CD4-positive, alpha-beta memory T cell (primary cell): ENCODE measurements at regions not wholly inside any gene's neighbourhood (a gene's known extent, or its start where the extent isn't known, plus 50 kb on each side); places are given as distances from the start of the nearest gene placed in this dataset.

Experiments used
- CTCF ChIA-PET: fragments of 350-600 bp; sonication (Branson Sonifier 250); formaldehyde crosslinking; loops from one replicate; lab custom pipeline; 2021; ENCODE audit warnings: inconsistent platforms; ENCODE audit not compliant: partially characterized antibody; lab: Charles Lee
- POLR2A ChIA-PET: fragments of 350-600 bp; sonication (Branson Sonifier 250); formaldehyde crosslinking; loops from one replicate; lab custom pipeline; 2021; ENCODE audit not compliant: partially characterized antibody; lab: Charles Lee
- DNase-seq, 5 donors: peaks; one replicate each; pipeline versions ENCODE4 v3.0.0 to v3.0.0-alpha.2; 2020 to 2022; ENCODE audit warnings: mixed read lengths in 1 of 5
- H3K27ac ChIP-seq: one replicate; pipeline ENCODE4 v1.7.0; 2013; ENCODE audit warnings: low read depth, low read length
- H3K27me3 ChIP-seq: 2 replicates; pipeline ENCODE4 v1.7.0; 2013; ENCODE audit warnings: mild to moderate bottlenecking, low read length, moderate library complexity; ENCODE audit not compliant: insufficient read depth
- H3K36me3 ChIP-seq: 2 replicates; pipeline ENCODE4 v1.7.0; 2013; ENCODE audit warnings: mild to moderate bottlenecking, low read length, moderate library complexity; ENCODE audit not compliant: insufficient read depth
- H3K4me1 ChIP-seq: 2 replicates; pipeline ENCODE4 v1.7.0; 2013; ENCODE audit warnings: mild to moderate bottlenecking, low read length, moderate library complexity; ENCODE audit not compliant: insufficient read depth
- H3K4me3 ChIP-seq, 2 donors: one replicate each; pipeline ENCODE4 v1.7.0; 2013; ENCODE audit warnings: low read length in 2 of 2, mild to moderate bottlenecking in 1 of 2
- H3K9me3 ChIP-seq, 2 donors: one replicate each; pipeline ENCODE4 v1.7.0; 2013; ENCODE audit warnings: low read length in 2 of 2, control low read depth in 1 of 2; ENCODE audit not compliant: control insufficient read depth in 1 of 2
- H3K27ac Mint-ChIP-seq, 7 donors: one replicate each; pipeline ENCODE4 v1.8.0; 2020 to 2021; ENCODE audit warnings: mixed read lengths in 7 of 7, mild to moderate bottlenecking in 6 of 7, inconsistent platforms in 3 of 7, moderate library complexity in 3 of 7
- H3K27me3 Mint-ChIP-seq, 2 donors: one replicate each; pipeline ENCODE4 v1.8.0; 2020 to 2021; ENCODE audit warnings: mixed read lengths in 2 of 2
- H3K36me3 Mint-ChIP-seq, 2 donors: one replicate each; pipeline ENCODE4 v1.8.0; 2020 to 2021; ENCODE audit warnings: mixed read lengths in 2 of 2, inconsistent platforms in 1 of 2, mild to moderate bottlenecking in 1 of 2
- H3K4me1 Mint-ChIP-seq, 4 donors: one replicate each; pipeline ENCODE4 v1.8.0; 2020 to 2021; ENCODE audit warnings: mixed read lengths in 4 of 4, mild to moderate bottlenecking in 1 of 4
- H3K4me3 Mint-ChIP-seq, 8 donors: one replicate each; pipeline ENCODE4 v1.8.0; 2020 to 2021; ENCODE audit warnings: mixed read lengths in 8 of 8, mild to moderate bottlenecking in 7 of 8, moderate library complexity in 6 of 8, inconsistent platforms in 3 of 8
- H3K9me3 Mint-ChIP-seq, 8 donors: one replicate each; pipeline ENCODE4 v1.8.0; 2020 to 2021; ENCODE audit warnings: mixed read lengths in 8 of 8, mild to moderate bottlenecking in 5 of 8, inconsistent platforms in 3 of 8, moderate library complexity in 1 of 8
- intact Hi-C: fragments of 100-400 bp; cut with micrococcal nuclease; formaldehyde crosslinking; loops from one replicate; pipeline ENCODE4 v1.15.1; 2023

DNA sequence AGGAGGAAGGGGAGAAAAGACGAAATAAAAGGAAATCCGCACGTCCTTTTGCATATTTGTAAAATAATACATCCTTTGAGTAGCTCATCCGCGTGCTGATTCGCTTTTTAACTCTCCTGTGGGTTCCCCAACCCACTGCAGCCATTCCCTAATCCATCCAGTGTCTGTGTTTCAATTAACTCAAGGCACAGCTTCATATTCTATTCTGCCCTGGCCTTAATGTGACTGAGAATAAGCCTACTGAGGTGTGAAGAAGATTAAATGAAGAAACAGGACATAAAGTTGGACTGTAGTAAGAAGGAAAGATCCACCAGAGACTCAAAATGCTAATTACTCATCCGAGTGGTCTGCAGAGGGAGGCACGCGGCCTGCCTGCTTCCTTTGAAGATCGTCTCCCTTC lies 161.4 kb upstream of the SH3BP4 start:
- DNase-seq = no peak
- no peaks in the 10 kb centered on the region for H3K4me1 ChIP-seq
- H3K36me3 Mint-ChIP-seq = no peaks in the 10 kb centered on the region
- H3K36me3 ChIP-seq = no peaks in the 10 kb centered on the region
- H3K9me3 Mint-ChIP-seq = peaks cover 0 to 9% (median 2%) of the 10 kb centered on the region in 8 donors
- H3K27me3 Mint-ChIP-seq = peaks cover 4 to 15% of the 10 kb centered on the region in 2 donors
- ChIA-PET CTCF (no interaction called here), POLR2A (no interaction called here)
- H3K9me3 ChIP-seq = no peaks in the 10 kb centered on the region
- no peak overlapping the region for H3K4me3 ChIP-seq
- no peak overlapping the region for H3K4me3 Mint-ChIP-seq
- no peaks in the 10 kb centered on the region for H3K4me1 Mint-ChIP-seq
- H3K27ac ChIP-seq = no peak overlapping the region
- H3K27ac Mint-ChIP-seq = no peak overlapping the region
- no peaks in the 10 kb centered on the region for H3K27me3 ChIP-seq
- intact Hi-C loops = no loop called here

DNA sequence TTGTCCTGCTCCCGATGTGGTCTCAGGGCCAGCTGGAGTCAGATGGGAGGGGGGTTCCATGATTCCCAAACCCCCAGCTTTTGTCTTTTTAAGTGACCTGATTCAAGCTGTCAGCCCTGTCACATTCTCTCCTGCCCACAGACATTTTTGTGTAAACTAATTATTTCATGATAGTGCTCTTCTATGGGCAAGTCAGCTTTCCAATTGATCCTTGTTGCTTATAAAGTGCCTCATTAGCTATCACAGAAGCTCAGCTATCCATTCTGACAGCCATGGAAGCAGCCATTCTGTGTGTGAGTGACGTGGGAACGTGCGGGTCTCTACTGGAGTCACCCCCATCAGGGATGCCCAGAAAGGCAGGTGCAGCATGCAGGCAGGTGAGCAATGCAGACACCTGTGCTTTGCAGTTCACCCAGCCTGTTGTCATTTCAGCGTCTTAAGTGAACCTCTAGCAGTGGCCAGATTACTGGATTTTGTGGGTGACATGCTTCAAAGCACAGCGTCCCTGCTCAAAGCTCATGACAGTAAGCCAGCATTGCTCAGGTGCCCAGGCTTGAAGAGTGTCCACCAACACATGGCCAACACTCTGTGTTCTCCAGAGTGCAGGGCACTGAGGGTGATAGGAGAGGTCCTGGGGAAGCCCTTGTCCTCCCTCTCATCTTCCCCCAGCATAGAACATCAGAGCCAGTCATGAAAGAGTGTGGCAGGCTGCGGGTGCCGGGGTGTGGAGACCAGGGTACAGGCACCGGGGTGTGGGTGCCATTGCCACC lies 162.1 kb upstream of the SH3BP4 start:
- ChIA-PET CTCF (no interaction called here), POLR2A (no interaction called here)
- Mint-ChIP-seq H3K27me3 (peaks cover 4 to 11% of the 10 kb centered on the region in 2 donors), H3K36me3 (no peaks in the 10 kb centered on the region), H3K4me1 (no peaks in the 10 kb centered on the region), H3K27ac (no peak overlapping the region), H3K9me3 (peaks cover 0 to 9% (median 2%) of the 10 kb centered on the region in 8 donors), H3K4me3 (no peak overlapping the region)
- Histone ChIP-seq H3K27me3 (no peaks in the 10 kb centered on the region), H3K4me1 (no peaks in the 10 kb centered on the region), H3K4me3 (no peak overlapping the region), H3K9me3 (no peaks in the 10 kb centered on the region), H3K36me3 (no peaks in the 10 kb centered on the region), H3K27ac (no peak overlapping the region)
- no peak for DNase-seq
- intact Hi-C loops = no loop called here

DNA sequence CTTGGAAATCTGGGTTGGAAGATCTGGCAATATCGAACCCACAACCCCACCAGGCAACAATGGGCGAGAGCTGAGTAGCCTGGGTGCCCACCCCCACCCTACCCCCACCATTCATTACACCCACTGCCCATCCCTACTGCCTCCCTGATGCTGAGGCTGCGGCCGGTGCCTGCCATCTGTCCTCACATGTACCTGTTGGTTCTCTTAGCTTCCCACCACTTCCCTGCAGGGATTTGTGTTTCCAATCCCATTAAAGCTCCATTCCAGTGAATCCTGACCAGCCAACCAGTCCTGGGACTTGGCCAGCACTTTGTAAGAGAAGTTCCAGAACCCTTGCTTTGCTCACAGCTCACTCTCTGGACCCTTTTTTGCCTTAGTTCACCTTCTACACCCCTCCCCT lies 163.0 kb upstream of the SH3BP4 start:
- Mint-ChIP-seq H3K27ac (no peak overlapping the region), H3K9me3 (peaks cover 3 to 13% (median 6%) of the 10 kb centered on the region in 8 donors), H3K4me3 (no peak overlapping the region), H3K4me1 (no peaks in the 10 kb centered on the region), H3K36me3 (peaks cover 0 to 2% of the 10 kb centered on the region in 2 donors), H3K27me3 (peaks cover 4 to 14% of the 10 kb centered on the region in 2 donors)
- no peak for DNase-seq
- POLR2A ChIA-PET = interaction anchor here (1.0 kb wide), 1 partner anchor 14 kb away, joined by 3 read pairs; no protein-coding TSS in a partner anchor
- Histone ChIP-seq H3K4me1 (no peaks in the 10 kb centered on the region), H3K27me3 (no peaks in the 10 kb centered on the region), H3K4me3 (no peak overlapping the region), H3K9me3 (no peaks in the 10 kb centered on the region), H3K36me3 (no peaks in the 10 kb centered on the region), H3K27ac (no peak overlapping the region)
- CTCF ChIA-PET = no interaction called here
- intact Hi-C loops = no loop called here

DNA sequence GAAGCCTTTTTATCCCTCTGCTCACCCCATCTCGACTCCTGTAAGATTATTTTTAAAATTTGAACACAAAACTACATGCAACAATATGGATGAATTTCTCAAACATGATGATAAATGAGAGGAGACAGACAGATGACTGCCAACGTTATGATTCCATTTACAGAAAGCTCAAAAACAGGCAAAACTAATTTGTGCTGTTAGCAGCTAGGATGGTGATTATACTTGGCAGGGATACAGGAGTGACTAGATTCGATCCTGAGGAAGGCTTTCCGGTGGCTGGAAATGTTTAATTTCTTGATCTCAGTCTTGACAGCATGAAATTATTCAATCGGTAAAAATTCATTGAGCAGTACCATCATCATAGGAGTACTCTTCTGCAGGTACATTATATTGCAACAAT lies 163.4 kb upstream of the SH3BP4 start:
- no peaks in the 10 kb centered on the region for H3K4me1 ChIP-seq
- no peaks in the 10 kb centered on the region for H3K36me3 ChIP-seq
- peaks cover 7 to 17% (median 10%) of the 10 kb centered on the region in 8 donors for H3K9me3 Mint-ChIP-seq
- peaks cover 4 to 14% of the 10 kb centered on the region in 2 donors for H3K27me3 Mint-ChIP-seq
- H3K9me3 ChIP-seq = no peaks in the 10 kb centered on the region
- POLR2A ChIA-PET = interaction anchor here (1.0 kb wide), 1 partner anchor 14 kb away, joined by 3 read pairs; no protein-coding TSS in a partner anchor
- H3K36me3 Mint-ChIP-seq = peaks cover 0 to 5% of the 10 kb centered on the region in 2 donors
- CTCF ChIA-PET = no interaction called here
- H3K4me3 ChIP-seq = no peak overlapping the region
- no peaks in the 10 kb centered on the region for H3K4me1 Mint-ChIP-seq
- no peak overlapping the region for H3K4me3 Mint-ChIP-seq
- no peaks in the 10 kb centered on the region for H3K27me3 ChIP-seq
- intact Hi-C loops = no loop called here
- H3K27ac ChIP-seq = no peak overlapping the region
- DNase-seq = no peak
- no peak overlapping the region for H3K27ac Mint-ChIP-seq

DNA sequence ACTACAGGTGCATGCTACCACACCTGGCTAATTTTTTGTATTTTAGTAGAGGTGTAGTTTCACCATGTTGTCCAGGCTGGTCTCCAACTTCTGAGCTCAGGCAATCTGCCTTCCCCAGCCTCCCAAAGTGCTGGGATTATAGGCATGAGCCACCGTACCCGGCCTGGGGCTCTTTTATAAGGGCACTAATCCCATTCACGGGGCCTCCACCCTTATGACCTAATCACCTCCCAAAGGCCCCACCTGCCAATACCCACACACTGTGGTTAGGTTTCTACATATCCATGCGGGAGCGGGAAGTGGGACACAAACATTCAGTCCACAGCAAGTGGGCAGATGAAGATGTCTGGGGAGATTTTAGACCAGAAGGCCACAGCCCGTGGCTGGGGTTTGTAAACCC lies 164.7 kb upstream of the SH3BP4 start:
- Mint-ChIP-seq H3K4me3 (no peak overlapping the region), H3K27ac (no peak overlapping the region), H3K4me1 (no peaks in the 10 kb centered on the region), H3K9me3 (peaks cover 14 to 29% (median 22%) of the 10 kb centered on the region in 8 donors), H3K27me3 (peaks cover 5 to 15% of the 10 kb centered on the region in 2 donors), H3K36me3 (peaks cover 3 to 6% of the 10 kb centered on the region in 2 donors)
- intact Hi-C loops = no loop called here
- no peak for DNase-seq
- H3K27ac ChIP-seq = no peak overlapping the region
- POLR2A ChIA-PET = no interaction called here
- H3K4me3 ChIP-seq = no peak overlapping the region
- CTCF ChIA-PET = no interaction called here
- no peaks in the 10 kb centered on the region for H3K27me3 ChIP-seq
- no peaks in the 10 kb centered on the region for H3K9me3 ChIP-seq
- no peaks in the 10 kb centered on the region for H3K4me1 ChIP-seq
- H3K36me3 ChIP-seq = no peaks in the 10 kb centered on the region

DNA sequence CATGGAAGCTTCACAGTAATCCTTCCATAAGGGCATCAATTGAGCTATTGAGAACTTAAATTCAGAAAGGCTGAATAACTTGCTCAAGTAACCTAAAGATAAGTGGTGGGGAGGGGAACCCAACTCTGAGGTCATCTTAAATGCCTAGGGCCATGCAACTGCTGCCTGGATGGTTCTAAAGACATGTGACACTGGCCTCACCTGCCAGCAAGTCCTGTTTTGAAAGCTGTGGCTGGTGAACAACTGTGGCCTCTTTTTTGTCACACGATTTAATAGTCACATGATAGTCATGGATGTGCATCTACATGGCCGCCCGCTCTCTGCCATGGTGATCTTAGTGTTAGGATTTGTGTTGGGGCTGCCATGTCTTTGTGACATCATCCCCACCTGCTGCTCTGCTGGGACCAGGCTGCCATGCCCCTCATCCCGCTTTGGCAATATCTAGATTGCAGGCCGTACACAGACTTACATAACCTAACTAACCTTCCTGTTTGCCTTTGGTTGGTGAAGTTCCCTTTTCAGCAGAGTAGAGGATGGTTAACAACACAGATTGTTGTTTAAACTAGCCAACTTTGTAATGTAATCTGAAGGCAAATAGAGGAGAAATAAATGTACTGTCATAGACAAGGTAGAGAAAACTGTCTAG lies 177.9 kb upstream of the SH3BP4 start:
- peaks cover 11 to 30% of the 10 kb centered on the region in 2 donors for H3K27me3 Mint-ChIP-seq
- no peaks in the 10 kb centered on the region for H3K9me3 ChIP-seq
- H3K27me3 ChIP-seq = no peaks in the 10 kb centered on the region
- H3K4me3 ChIP-seq = no peak overlapping the region
- no peak for DNase-seq
- ChIA-PET CTCF (no interaction called here), POLR2A (no interaction called here)
- no peaks in the 10 kb centered on the region for H3K4me1 ChIP-seq
- H3K4me3 Mint-ChIP-seq = no peak overlapping the region
- H3K27ac Mint-ChIP-seq = no peak overlapping the region
- H3K9me3 Mint-ChIP-seq = peaks cover 0 to 4% (median 0%) of the 10 kb centered on the region in 8 donors
- no peak overlapping the region for H3K27ac ChIP-seq
- H3K36me3 Mint-ChIP-seq = no peaks in the 10 kb centered on the region
- intact Hi-C loops = no loop called here
- no peaks in the 10 kb centered on the region for H3K4me1 Mint-ChIP-seq
- H3K36me3 ChIP-seq = no peaks in the 10 kb centered on the region

DNA sequence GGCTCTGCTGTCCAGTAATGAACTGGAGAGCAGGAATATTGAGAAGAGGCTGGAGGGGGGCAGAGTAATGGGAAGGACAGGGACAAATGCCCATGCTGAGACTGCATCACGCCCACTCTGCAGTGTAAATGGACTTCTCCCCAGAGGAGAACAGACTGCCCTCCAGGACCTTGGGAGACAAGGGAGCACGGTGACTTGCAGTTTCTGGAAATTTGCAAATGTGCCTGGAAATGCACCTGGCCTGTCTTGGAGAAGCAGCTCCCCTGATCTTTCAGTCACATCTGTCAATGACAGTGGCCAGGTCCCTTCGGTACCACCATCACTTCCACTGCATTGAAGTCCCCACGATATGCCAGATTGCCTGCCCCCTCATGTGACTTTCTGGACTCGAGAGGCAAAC lies 178.7 kb upstream of the SH3BP4 start:
- H3K4me3 Mint-ChIP-seq = no peak overlapping the region
- H3K4me3 ChIP-seq = no peak overlapping the region
- no peaks in the 10 kb centered on the region for H3K9me3 ChIP-seq
- H3K27me3 Mint-ChIP-seq = peaks cover 11 to 33% of the 10 kb centered on the region in 2 donors
- H3K4me1 Mint-ChIP-seq = no peaks in the 10 kb centered on the region
- H3K9me3 Mint-ChIP-seq = peaks cover 0 to 2% (median 0%) of the 10 kb centered on the region in 8 donors
- intact Hi-C loops = no loop called here
- no peak for DNase-seq
- H3K4me1 ChIP-seq = no peaks in the 10 kb centered on the region
- no peak overlapping the region for H3K27ac ChIP-seq
- H3K27ac Mint-ChIP-seq = no peak overlapping the region
- no peaks in the 10 kb centered on the region for H3K27me3 ChIP-seq
- CTCF ChIA-PET = no interaction called here
- no peaks in the 10 kb centered on the region for H3K36me3 ChIP-seq
- no peaks in the 10 kb centered on the region for H3K36me3 Mint-ChIP-seq
- POLR2A ChIA-PET = no interaction called here
